Non-pigmented ciliary epithelial cell (primary cell): ENCODE measurements at regions not wholly inside any gene's neighbourhood (a gene's known extent, or its start where the extent isn't known, plus 50 kb on each side); places are given as distances from the start of the nearest gene placed in this dataset.
A peak's percentile ranks its signal among the peaks of the same experiment; 100 is the strongest.

Experiments used
- DNase-seq: peaks from one replicate; pipeline ENCODE4 v3.0.0-alpha.2; 2010; ENCODE audit warnings: low read depth

GRCh38 chr2:29974086-29974485 lies 52.7 kb upstream of the ALK start:
- no peak for DNase-seq

- DNase-seq: no peak
Measured at GRCh38 chr2:29977284-29977683, 55.9 kb upstream of the ALK start.

GRCh38 chr2:29981402-29981801 lies 60.0 kb upstream of the ALK start:
- DNase-seq: no peak

GRCh38 chr2:29983308-29983707 lies 61.9 kb upstream of the ALK start:
- DNase-seq: no peak

- no peak for DNase-seq
Measured at GRCh38 chr2:29987146-29987545, 65.8 kb upstream of the ALK start.

GRCh38 chr2:29990129-29990528 lies 68.7 kb upstream of the ALK start:
- no peak for DNase-seq

GRCh38 chr2:29991086-29991485 lies 69.7 kb upstream of the ALK start:
- DNase-seq: no peak

- no peak for DNase-seq
Measured at GRCh38 chr2:29995241-29995640, 73.9 kb upstream of the ALK start.

GRCh38 chr2:30003128-30003527 lies 81.7 kb upstream of the ALK start:
- DNase-seq: no peak

- no peak for DNase-seq
Measured at GRCh38 chr2:30022444-30023071, 101.2 kb upstream of the ALK start.

GRCh38 chr2:30024281-30024680 lies 102.9 kb upstream of the ALK start:
- DNase-seq: no peak

- peak; percentile 5 for DNase-seq
Measured at GRCh38 chr2:30026091-30027055, 105.0 kb upstream of the ALK start.

- DNase-seq: no peak
Measured at GRCh38 chr2:30029804-30030203, 108.4 kb upstream of the ALK start.

GRCh38 chr2:30030361-30030760 lies 109.0 kb upstream of the ALK start:
- no peak for DNase-seq

GRCh38 chr2:30031184-30031583 lies 109.8 kb upstream of the ALK start:
- no peak for DNase-seq

GRCh38 chr2:30034052-30034775 lies 112.6 kb upstream of the YPEL5 start:
- DNase-seq: no peak

- DNase-seq: no peak
Measured at GRCh38 chr2:30037016-30037415, 109.8 kb upstream of the YPEL5 start.

GRCh38 chr2:30038419-30038818 lies 108.4 kb upstream of the YPEL5 start:
- DNase-seq: no peak

GRCh38 chr2:30039101-30039500 lies 107.7 kb upstream of the YPEL5 start:
- DNase-seq: no peak

- DNase-seq: no peak
Measured at GRCh38 chr2:30040147-30040546, 106.7 kb upstream of the YPEL5 start.

GRCh38 chr2:30041884-30042283 lies 104.9 kb upstream of the YPEL5 start:
- no peak for DNase-seq

- DNase-seq: no peak
Measured at GRCh38 chr2:30046396-30046795, 100.4 kb upstream of the YPEL5 start.

GRCh38 chr2:30046979-30047378 lies 99.8 kb upstream of the YPEL5 start:
- no peak for DNase-seq
